K562 (cell line): ENCODE measurements at regions not wholly inside any gene's neighbourhood (a gene's known extent, or its start where the extent isn't known, plus 50 kb on each side); places are given as distances from the start of the nearest gene placed in this dataset.

ENCODE experiments used
- ATAC-seq: fragments of 200-7000 bp; cut with Tn5 transposase; 3 replicates; pipeline ENCODE4 v1.9.1; 2020; ENCODE audit warnings: moderate library complexity
- BruUV-seq: library from RNA; stranded (reverse); fragments of 400-500 nt; replicated peaks from 2 replicates; lab custom pipeline; 2021; lab: Mats Ljungman, UMichigan
- CTCF ChIA-PET: fragments of 300-600 bp; formaldehyde crosslinking; extraction: SDS; loops from one replicate; lab custom pipeline; 2021; ENCODE audit warnings: low intra/inter-chr PET ratio; lab: Yijun Ruan, JAX
- POLR2A ChIA-PET: fragments of 300-600, 350-650 bp; sonication (Branson Sonifier 250); formaldehyde crosslinking; extraction: SDS; loops from one replicate; lab custom pipeline; 2021; ENCODE audit warnings: antibody characterized with exemption, inconsistent platforms; lab: Yijun Ruan, JAX
- DNase-seq, 4 experiments: peaks; one replicate each; pipeline versions ENCODE4 v3.0.0 to v3.0.0-alpha.2; 2011 to 2018; ENCODE audit warnings: low spot score in 3 of 4, mixed read lengths in 3 of 4; ENCODE audit errors: extremely low read depth in 1 of 4
- FAIRE-seq: peaks from 2 replicates; lab custom pipeline; 2011; peaks lifted over from hg19 to GRCh38; lab: Jason Lieb, UNC
- H2AFZ ChIP-seq: 2 replicates; pipeline ENCODE4 v1.6.0; 2011; ENCODE audit warnings: low read depth, low read length, control low read depth, inconsistent platforms
- H3K27ac ChIP-seq: fragments of 200-600 bp; 3 replicates; pipeline ENCODE4 v1.8.0; 2011; ENCODE audit warnings: low read depth, mild to moderate bottlenecking, control low read depth, inconsistent platforms, low read length, moderate library complexity, mixed read lengths; ENCODE audit errors: extremely low read depth
- H3K27me3 ChIP-seq, 2 experiments: fragments of 300-600 bp in 1 of 2; 2 replicates in 1 of 2; 3 replicates in 1 of 2; pipeline versions ENCODE4 v1.6.0 to v1.8.0; 2011; ENCODE audit warnings: inconsistent platforms in 2 of 2, low read length in 2 of 2, mild to moderate bottlenecking in 1 of 2, mixed read lengths in 1 of 2, moderate library complexity in 1 of 2; ENCODE audit not compliant: control insufficient read depth in 2 of 2, insufficient read depth in 2 of 2
- H3K36me3 ChIP-seq: fragments of 300-600 bp; 3 replicates; pipeline ENCODE4 v1.8.0; 2011; ENCODE audit warnings: mild to moderate bottlenecking, low read length, inconsistent platforms; ENCODE audit not compliant: control insufficient read depth, insufficient read depth
- H3K4me1 ChIP-seq, 2 experiments: fragments of 200-600 bp in 1 of 2; replicated peaks in 1 of 2; 2 replicates in 1 of 2; 3 replicates in 1 of 2; pipeline versions ENCODE4 v1.5.1 to v1.8.0; 2011; ENCODE audit warnings: inconsistent platforms in 2 of 2, low read length in 2 of 2, mild to moderate bottlenecking in 1 of 2, mixed read lengths in 1 of 2, moderate library complexity in 1 of 2; ENCODE audit not compliant: control insufficient read depth in 2 of 2, insufficient read depth in 2 of 2
- H3K4me2 ChIP-seq: 2 replicates; pipeline ENCODE4 v1.6.1; 2011; ENCODE audit warnings: low read length, control low read depth, inconsistent platforms, mixed read lengths; ENCODE audit not compliant: insufficient read depth
- H3K4me3 ChIP-seq: fragments of 200-600 bp; sonication (generic), shearing (Covaris generic); 2 replicates; pipeline ENCODE4 v1.5.1; 2016; ENCODE audit warnings: control low read depth, inconsistent platforms
- H3K79me2 ChIP-seq: fragments of 200-600 bp; 3 replicates; pipeline ENCODE4 v1.8.0; 2011; ENCODE audit warnings: low read length, inconsistent platforms; ENCODE audit not compliant: control insufficient read depth, insufficient read depth
- H3K9ac ChIP-seq, 2 experiments: 2 replicates each; pipeline versions ENCODE4 v1.6.0 to v1.6.1; 2011; ENCODE audit warnings: low read depth in 2 of 2, low read length in 2 of 2, control low read depth in 1 of 2, inconsistent platforms in 1 of 2, mild to moderate bottlenecking in 1 of 2, mixed read lengths in 1 of 2; ENCODE audit not compliant: insufficient read depth in 1 of 2
- H3K9me1 ChIP-seq: one replicate; pipeline ENCODE4 v1.6.0; 2011; ENCODE audit warnings: inconsistent platforms, mild to moderate bottlenecking, low read length, moderate library complexity; ENCODE audit not compliant: control insufficient read depth, insufficient read depth
- H3K9me3 ChIP-seq: replicated peaks from 2 replicates; pipeline ENCODE4 v1.5.1; 2011; ENCODE audit warnings: low read depth, low read length, inconsistent platforms; ENCODE audit not compliant: control insufficient read depth, insufficient read depth
- H4K20me1 ChIP-seq: replicated peaks from 2 replicates; pipeline ENCODE4 v1.6.1; 2011; ENCODE audit warnings: low read length, inconsistent platforms, mixed read lengths; ENCODE audit not compliant: control insufficient read depth, insufficient read depth
- ATF3 ChIP-seq, 2 experiments: fragments of 450-650 bp in 1 of 2; sonication (generic) in 1 of 2; formaldehyde crosslinking in 1 of 2; IDR thresholded peaks in 1 of 2; conservative IDR thresholded peaks in 1 of 2; 2 replicates each; pipeline versions ENCODE4 v1.6.1 to v1.8.1; 2016 to 2023; ENCODE audit warnings: mild to moderate bottlenecking in 2 of 2, moderate library complexity in 2 of 2, inconsistent platforms in 1 of 2, missing genetic modification reagents in 1 of 2
- CBFA2T2 ChIP-seq: fragments of 450-650 bp; conservative IDR thresholded peaks from 2 replicates; pipeline ENCODE4 v1.6.1; 2017; ENCODE audit warnings: mild to moderate bottlenecking
- CBX1 ChIP-seq: sonication (generic); IDR thresholded peaks from 2 replicates; pipeline ENCODE4 v1.6.1; 2016; ENCODE audit warnings: antibody characterized with exemption, low read depth, mild to moderate bottlenecking
- ELF1 ChIP-seq: fragments of 200-800 bp; sonication (Bioruptor generic); IDR thresholded peaks from 2 replicates; pipeline ENCODE4 v1.6.1; 2016; ENCODE audit warnings: missing genetic modification characterization, missing compliant biosample characterization
- FUS ChIP-seq: fragments of 200-400 bp; formaldehyde crosslinking; optimal IDR thresholded peaks from 2 replicates; pipeline ENCODE3; 2017; ENCODE audit warnings: low read depth, low read length
- KAT2B ChIP-seq: IDR thresholded peaks from one replicate; pipeline ENCODE4 v1.6.1; 2012; ENCODE audit warnings: low read depth, mild to moderate bottlenecking, control low read depth, inconsistent platforms, low read length, moderate library complexity
- MEF2A ChIP-seq: IDR thresholded peaks from 2 replicates; pipeline ENCODE4 v1.6.1; 2011; ENCODE audit warnings: low read depth, mild to moderate bottlenecking, low read length, moderate library complexity; ENCODE audit not compliant: control insufficient read depth
- MLLT1 ChIP-seq, 2 experiments: fragments of 450-650 bp; IDR thresholded peaks; 2 replicates each; pipeline ENCODE4 v1.6.1; 2016
- POLR2AphosphoS5 ChIP-seq: IDR thresholded peaks from 2 replicates; pipeline ENCODE4 v1.6.1; 2011; ENCODE audit warnings: mild to moderate bottlenecking, low read depth, low read length, moderate library complexity; ENCODE audit not compliant: control insufficient read depth, insufficient read depth
- POLR2B ChIP-seq: fragments of 450-650 bp; IDR thresholded peaks from 2 replicates; pipeline ENCODE4 v1.6.1; 2018; ENCODE audit warnings: low read depth; ENCODE audit not compliant: partially characterized antibody
- WHSC1 ChIP-seq: IDR thresholded peaks from one replicate; pipeline ENCODE4 v1.6.1; 2012; ENCODE audit warnings: low read length, control low read depth, inconsistent platforms
- ZBTB8A ChIP-seq: fragments of 450-650 bp; IDR thresholded peaks from 2 replicates; pipeline ENCODE4 v1.6.1; 2018; ENCODE audit warnings: mild to moderate bottlenecking, moderate library complexity; ENCODE audit not compliant: partially characterized antibody
- ZFPM2 ChIP-seq: fragments of 250-450 bp; sonication (Bioruptor Pico); IDR thresholded peaks from 2 replicates; pipeline ENCODE4 v1.5.1; 2022; ENCODE audit warnings: mild to moderate bottlenecking
- ZNF24 ChIP-seq: fragments of 450-650 bp; IDR thresholded peaks from 2 replicates; pipeline ENCODE4 v1.6.1; 2016
- ZNF280A ChIP-seq: fragments of 450-650 bp; IDR thresholded peaks from 2 replicates; pipeline ENCODE4 v1.6.1; 2018; ENCODE audit warnings: mild to moderate bottlenecking, low read depth; ENCODE audit not compliant: partially characterized antibody
- ZNF41 ChIP-seq: fragments of 250-450 bp; sonication (Bioruptor Pico); conservative IDR thresholded peaks from 2 replicates; pipeline ENCODE4 v1.4.0; 2020; ENCODE audit warnings: mild to moderate bottlenecking
- WGBS: fragments of 100-300 bp; shearing (Covaris generic); methylation state at CpG from one replicate; pipeline ENCODE4 v1.1.6; 2016; ENCODE audit warnings: low coverage, mixed read lengths; ENCODE audit not compliant: insufficient coverage; ENCODE audit errors: missing lambda C conversion rate; 5-methylcytosine and 5-hydroxymethylcytosine counted together
- in situ Hi-C: fragments of 300-500 bp; cut with MboI; formaldehyde crosslinking; loops from 4 replicates; pipeline ENCODE4 v1.15.0; 2018; ENCODE audit warnings: inconsistent platforms, mixed read lengths
- intact Hi-C: fragments of 100-400 bp; cut with micrococcal nuclease; formaldehyde crosslinking; loops from 2 replicates; pipeline ENCODE4 v1.14.2; 2022

GRCh38 chr4:19039816-19040215 is 1018.3 kb upstream of the LCORL start:
- H3K4me2 ChIP-seq, result no peak overlapping the region
- no peak overlapping the region for H3K4me3 ChIP-seq
- H3K79me2 ChIP-seq, result no peaks in the 10 kb centered on the region
- ATAC-seq, result no peak
- TF ChIP-seq MLLT1 (IDR thresholded peaks at IDR 0.05), result no peak
- no peak for TF ChIP-seq FUS
- no peak for TF ChIP-seq ZBTB8A
- no peak for TF ChIP-seq ZNF24
- no peak for TF ChIP-seq CBFA2T2
- TF ChIP-seq ATF3 (IDR thresholded peaks at IDR 0.05), result no peak
- no peak for TF ChIP-seq ATF3 (CRISPR knock-in tag; conservative IDR thresholded peaks at IDR 0.05)
- no peak for TF ChIP-seq POLR2B
- no peak for TF ChIP-seq ZNF280A
- no peak for TF ChIP-seq KAT2B
- no peak for TF ChIP-seq CBX1
- no peak for TF ChIP-seq ZNF41 (CRISPR knock-in tag)
- TF ChIP-seq ZFPM2, result no peak
- no peak for TF ChIP-seq POLR2AphosphoS5
- TF ChIP-seq WHSC1, result no peak
- TF ChIP-seq ELF1 (tag), result no peak
- TF ChIP-seq MEF2A, result no peak
- H2AFZ ChIP-seq, result no peak overlapping the region
- in situ Hi-C loops, result no loop called here
- no TSS peak for BruUV-seq
- intact Hi-C loops, result no loop called here
- no peaks in the 10 kb centered on the region for H3K27me3 ChIP-seq
- WGBS, result 0% methylated on average over 3 of the region's 3 CpGs
- H3K9ac ChIP-seq, result no peak overlapping the region
- no peaks in the 10 kb centered on the region for H4K20me1 ChIP-seq
- no peak overlapping the region for H3K27ac ChIP-seq
- no peaks in the 10 kb centered on the region for H3K4me1 ChIP-seq
- no peaks in the 10 kb centered on the region for H3K9me1 ChIP-seq
- no peaks in the 10 kb centered on the region for H3K9me3 ChIP-seq
- DNase-seq, result no peak
- ChIA-PET POLR2A (no interaction called here), CTCF (no interaction called here)
- FAIRE-seq, result no peak
- no peaks in the 10 kb centered on the region for H3K36me3 ChIP-seq
